Gastroesophageal sphincter (tissue), 3 donors: ENCODE measurements at regions not wholly inside any gene's neighbourhood (a gene's known extent, or its start where the extent isn't known, plus 50 kb on each side); places are given as distances from the start of the nearest gene placed in this dataset.

Experiments
- CTCF ChIP-seq, 4 experiments: fragments of 200-600 bp in 2 of 4; fragments of 450-650 bp in 2 of 4; sonication (generic) in 1 of 4; IDR thresholded peaks; one replicate each; pipeline ENCODE4 v1.5.1; 2017 to 2019; ENCODE audit warnings: antibody characterized with exemption in 4 of 4, mild to moderate bottlenecking in 2 of 4, moderate library complexity in 2 of 4
- POLR2A ChIP-seq, 2 donors: fragments of 450-650 bp; IDR thresholded peaks; one replicate each; pipeline ENCODE4 v1.6.1; 2017; ENCODE audit warnings: antibody characterized with exemption in 2 of 2, mild to moderate bottlenecking in 2 of 2, moderate library complexity in 1 of 2

DNA sequence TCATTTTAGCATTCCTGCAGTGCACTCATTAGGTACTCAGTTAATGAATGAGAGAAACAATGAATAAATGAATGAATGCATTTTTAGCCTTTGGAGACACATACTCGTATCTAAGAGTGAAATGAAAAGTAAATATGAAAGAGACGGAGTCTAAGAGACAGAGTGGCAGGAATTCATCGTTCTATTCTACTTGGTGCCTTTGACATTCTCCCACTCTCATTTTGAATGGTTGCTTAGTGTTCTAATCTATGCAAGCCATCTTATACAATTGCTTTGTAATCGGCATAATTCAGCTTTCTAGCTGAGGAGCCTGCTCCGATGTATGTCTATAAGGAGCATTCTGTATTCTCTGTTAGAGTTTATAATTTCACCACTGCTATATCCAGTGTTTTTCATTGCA is 554.9 kb downstream of the PLCL1 start:
- TF ChIP-seq CTCF (IDR thresholded peaks at IDR 0.05) (no peak), POLR2A (IDR thresholded peaks at IDR 0.05) (no peak)
